WERI-Rb-1 (cell line): ENCODE measurements at regions not wholly inside any gene's neighbourhood (a gene's known extent, or its start where the extent isn't known, plus 50 kb on each side); places are given as distances from the start of the nearest gene placed in this dataset.
A peak's percentile ranks its signal among the peaks of the same experiment; 100 is the strongest.

ENCODE experiments used
- DNase-seq: peaks from one replicate; pipeline ENCODE4 v3.0.0-alpha.2; 2020
- H3K27ac ChIP-seq: fragments of 250-450 bp; sonication (Bioruptor Pico); 2 replicates; pipeline ENCODE4 v1.5.1; 2020; ENCODE audit warnings: mild to moderate bottlenecking, moderate library complexity
- H3K27me3 ChIP-seq: fragments of 250-450 bp; sonication (Bioruptor Pico); 2 replicates; pipeline ENCODE4 v1.5.1; 2021; ENCODE audit warnings: mild to moderate bottlenecking, low read depth, moderate library complexity; ENCODE audit not compliant: insufficient read depth, severe bottlenecking
- H3K36me3 ChIP-seq: fragments of 250-450 bp; sonication (Bioruptor Pico); 2 replicates; pipeline ENCODE4 v1.5.1; 2020; ENCODE audit warnings: mild to moderate bottlenecking, moderate library complexity
- H3K4me3 ChIP-seq: 2 replicates; pipeline ENCODE4 v1.5.1; 2011; ENCODE audit warnings: low read depth, mild to moderate bottlenecking, control low read depth, low read length
- H3K9me3 ChIP-seq: fragments of 250-450 bp; sonication (Bioruptor Pico); 2 replicates; pipeline ENCODE4 v1.5.1; 2021; ENCODE audit warnings: mild to moderate bottlenecking, moderate library complexity; ENCODE audit not compliant: severe bottlenecking
- CTCF ChIP-seq: IDR thresholded peaks from 2 replicates; pipeline ENCODE4 v1.5.1; 2011; ENCODE audit warnings: low read depth, mild to moderate bottlenecking, control low read depth, inconsistent platforms, low read length

- no peaks in the 10 kb centered on the region for H3K9me3 ChIP-seq
- no peak for TF ChIP-seq CTCF
- H3K4me3 ChIP-seq, result no peak overlapping the region
- H3K27me3 ChIP-seq, result no peaks in the 10 kb centered on the region
- H3K27ac ChIP-seq, result no peak overlapping the region
- H3K36me3 ChIP-seq, result no peaks in the 10 kb centered on the region
- no peak for DNase-seq
These were observed 93.1 kb downstream of the CD8B2 start for GRCh38 chr2:106580241-106580640.

GRCh38 chr2:106581328-106581727, 94.2 kb downstream of the CD8B2 start:
- Histone ChIP-seq H3K4me3 (peak overlapping the region; percentile 49), H3K36me3 (no peaks in the 10 kb centered on the region), H3K9me3 (no peaks in the 10 kb centered on the region), H3K27ac (no peak overlapping the region), H3K27me3 (no peaks in the 10 kb centered on the region)
- TF ChIP-seq CTCF, result no peak
- peak; percentile 32 for DNase-seq

- Histone ChIP-seq H3K9me3 (no peaks in the 10 kb centered on the region), H3K4me3 (peak overlapping the region; percentile 49), H3K27ac (no peak overlapping the region), H3K36me3 (no peaks in the 10 kb centered on the region), H3K27me3 (no peaks in the 10 kb centered on the region)
- DNase-seq, result no peak
- no peak for TF ChIP-seq CTCF
These were observed 94.6 kb downstream of the CD8B2 start for GRCh38 chr2:106581755-106582147.

GRCh38 chr2:106582148-106583143, 95.3 kb downstream of the CD8B2 start:
- Histone ChIP-seq H3K9me3 (no peaks in the 10 kb centered on the region), H3K36me3 (no peaks in the 10 kb centered on the region), H3K27ac (no peak overlapping the region), H3K4me3 (peak overlapping the region; percentile 49), H3K27me3 (no peaks in the 10 kb centered on the region)
- DNase-seq, result peak; percentile 73
- peak; percentile 85 for TF ChIP-seq CTCF

- H3K9me3 ChIP-seq, result no peaks in the 10 kb centered on the region
- no peaks in the 10 kb centered on the region for H3K36me3 ChIP-seq
- no peak for TF ChIP-seq CTCF
- no peak overlapping the region for H3K4me3 ChIP-seq
- no peaks in the 10 kb centered on the region for H3K27me3 ChIP-seq
- DNase-seq, result no peak
- no peak overlapping the region for H3K27ac ChIP-seq
These were observed 97.3 kb downstream of the CD8B2 start for GRCh38 chr2:106584304-106584954.
